HG02678 (cell line): ENCODE measurements at regions not wholly inside any gene's neighbourhood (a gene's known extent, or its start where the extent isn't known, plus 50 kb on each side); places are given as distances from the start of the nearest gene placed in this dataset.

Experiments
- ATAC-seq: cut with Tn5 transposase; IDR thresholded peaks from one replicate; pipeline ENCODE4 v1.9.1; 2021; ENCODE audit warnings: mild to moderate bottlenecking, moderate library complexity; ENCODE audit not compliant: unreplicated experiment

GRCh38 chr1:175829845-175830244 is 86.5 kb upstream of the TNR start:
- no peak for ATAC-seq

DNA sequence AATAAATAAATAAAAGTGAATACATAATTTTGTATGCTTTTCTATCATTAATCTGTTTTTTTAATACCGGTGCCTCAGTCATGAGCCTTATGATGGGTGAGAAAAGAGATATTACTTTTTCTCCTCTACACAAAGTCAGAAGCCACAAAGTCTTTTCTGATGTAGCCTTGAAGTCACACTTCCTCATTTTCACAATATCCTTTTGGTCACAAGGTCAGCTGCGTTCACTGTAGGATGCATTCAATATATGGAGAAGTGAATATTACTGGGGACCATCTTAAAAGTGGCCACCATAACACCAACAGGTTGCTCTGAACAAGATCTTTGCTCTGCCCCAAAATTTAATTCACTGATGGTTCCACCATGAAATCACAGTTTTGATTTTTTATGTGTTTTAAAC is 83.3 kb upstream of the TNR start:
- ATAC-seq, result no peak

DNA sequence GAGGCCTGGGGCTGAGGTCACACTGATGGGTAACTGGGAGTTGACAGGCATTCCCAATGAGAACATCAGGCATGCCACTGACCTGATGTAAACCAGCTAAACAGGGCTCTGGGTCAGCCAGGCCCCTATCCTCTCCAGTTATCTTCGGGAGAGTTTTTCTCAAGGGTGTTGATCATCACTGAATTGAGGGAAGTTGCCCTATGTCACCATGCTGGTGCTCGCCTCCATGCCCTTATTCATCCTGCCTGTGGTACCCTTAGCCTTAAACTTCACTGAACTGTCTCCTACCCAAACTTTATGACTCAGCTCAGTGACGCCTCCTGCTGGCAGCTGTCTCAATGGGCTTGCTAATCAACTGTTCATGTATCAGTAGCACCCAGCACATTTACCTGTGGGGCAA is 80.7 kb upstream of the TNR start:
- ATAC-seq, result no peak

GRCh38 chr1:175823406-175823805 is 80.0 kb upstream of the TNR start:
- ATAC-seq, result no peak

DNA sequence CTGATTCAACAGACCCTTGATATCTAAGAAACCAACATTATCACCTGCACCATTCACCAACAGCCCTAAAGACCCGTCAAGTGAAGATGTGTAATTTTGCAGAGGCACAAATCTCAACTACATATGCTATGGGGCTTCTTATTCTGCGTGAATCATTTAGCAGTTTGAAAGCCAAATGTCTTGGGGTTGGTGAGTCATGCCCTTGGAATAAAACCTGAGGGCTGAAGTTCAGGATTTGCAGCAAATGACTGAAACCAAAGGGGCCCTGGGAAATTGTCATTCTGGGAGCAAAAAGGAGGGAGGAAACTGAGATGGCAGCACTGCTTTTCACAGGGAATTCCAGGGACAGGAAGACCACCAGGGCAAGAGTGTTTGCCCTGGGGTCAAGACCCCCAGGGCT is 79.2 kb upstream of the TNR start:
- ATAC-seq, result no peak

GRCh38 chr1:175820456-175821025 is 77.1 kb upstream of the TNR start:
- no peak for ATAC-seq

DNA sequence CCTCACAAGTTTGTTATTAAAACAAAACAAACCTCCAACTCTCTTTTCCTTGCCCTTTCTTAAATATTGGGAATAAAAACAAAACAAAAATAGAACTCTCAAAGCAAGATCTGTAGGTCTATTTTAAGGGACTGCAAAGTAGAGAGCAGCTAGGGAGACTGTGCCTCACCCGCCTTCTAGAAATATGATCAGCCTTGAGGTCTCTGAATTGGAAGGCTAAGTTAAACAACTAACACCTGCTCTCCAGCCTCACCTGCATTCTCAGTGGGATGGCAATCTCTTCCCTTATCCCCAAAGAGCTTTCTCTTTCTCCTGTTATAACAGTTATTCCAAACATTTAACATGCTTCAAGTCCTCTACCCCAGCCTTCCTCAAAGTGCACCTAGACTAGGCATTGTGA is 75.5 kb upstream of the TNR start:
- ATAC-seq, result no peak

- no peak for ATAC-seq
Measured at GRCh38 chr1:175817445-175817844, 74.0 kb upstream of the TNR start.

DNA sequence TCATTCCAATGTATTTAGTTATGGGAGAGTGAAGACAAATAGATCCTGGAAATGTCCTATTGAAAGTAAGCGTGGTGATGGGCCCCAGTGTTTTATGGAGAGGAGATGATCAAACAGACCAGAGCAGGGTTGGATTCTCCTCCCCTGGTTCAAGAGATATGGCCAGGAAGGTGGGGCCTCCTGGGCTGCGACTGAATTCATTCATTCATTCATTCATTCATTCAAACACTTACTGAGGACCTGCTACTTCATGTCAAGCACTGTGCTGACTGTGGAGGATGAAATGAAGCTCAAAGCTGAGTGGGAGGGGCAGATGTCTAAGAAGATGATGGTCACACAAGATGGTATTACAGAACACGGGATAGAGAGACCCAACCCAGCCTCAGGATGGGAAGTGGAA is 71.5 kb upstream of the TNR start:
- no peak for ATAC-seq

DNA sequence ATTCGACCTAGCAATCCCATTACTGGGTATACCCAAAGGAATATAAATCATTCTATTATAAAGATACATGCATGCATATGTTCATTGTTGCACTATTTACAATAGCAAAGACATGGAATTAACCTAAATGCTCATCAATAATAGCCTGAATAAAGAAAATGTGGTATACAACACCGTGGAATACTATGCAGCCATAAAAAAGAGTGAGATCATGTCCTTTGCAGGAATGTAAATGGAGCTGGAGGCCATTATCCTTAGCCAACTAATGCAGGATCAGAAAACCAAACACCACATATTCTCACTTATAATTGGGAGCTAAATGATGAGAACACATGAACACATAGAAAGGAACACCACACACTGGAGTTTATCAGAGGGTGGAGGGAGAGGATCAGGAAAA is 69.5 kb upstream of the TNR start:
- no peak for ATAC-seq

DNA sequence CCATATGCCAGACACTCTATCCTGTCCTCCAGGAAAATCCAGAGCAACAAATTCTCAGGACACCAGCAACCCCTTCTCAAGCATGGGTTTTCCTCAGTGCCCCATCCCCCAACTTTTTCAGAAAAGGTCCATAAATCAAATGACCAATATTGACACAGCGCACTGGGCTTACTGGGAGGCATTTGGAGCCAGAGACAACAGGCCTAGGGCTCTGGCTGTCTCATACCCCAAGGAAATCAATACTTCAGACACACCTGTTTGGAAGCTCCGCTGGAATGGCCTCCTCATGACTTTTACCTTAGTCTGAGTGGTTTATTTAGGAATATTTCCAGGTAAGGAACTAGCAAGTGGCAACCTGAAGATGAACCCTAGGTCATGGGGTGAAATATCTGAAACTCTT is 66.9 kb upstream of the TNR start:
- ATAC-seq, result no peak

DNA sequence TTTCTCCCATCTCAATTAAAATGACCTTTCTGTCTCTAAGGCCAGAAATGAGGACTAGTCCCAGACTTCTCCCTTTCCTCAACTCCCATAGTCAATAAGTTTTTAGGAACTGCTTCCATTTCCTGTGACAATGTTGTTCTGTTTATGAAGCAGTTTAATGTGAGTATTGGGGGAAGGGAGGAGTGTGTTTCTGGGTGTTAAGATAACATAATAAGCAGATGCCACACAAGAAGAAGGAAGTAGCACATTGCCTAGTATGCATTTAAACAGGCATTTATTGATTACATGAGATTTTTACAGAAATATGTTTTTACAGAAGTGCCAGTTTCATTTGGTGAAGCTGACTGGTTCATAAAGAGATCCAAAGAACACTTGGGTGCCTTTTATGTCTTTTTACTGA is 65.6 kb upstream of the TNR start:
- ATAC-seq, result no peak

GRCh38 chr1:175808573-175808972 is 65.2 kb upstream of the TNR start:
- ATAC-seq, result no peak

DNA sequence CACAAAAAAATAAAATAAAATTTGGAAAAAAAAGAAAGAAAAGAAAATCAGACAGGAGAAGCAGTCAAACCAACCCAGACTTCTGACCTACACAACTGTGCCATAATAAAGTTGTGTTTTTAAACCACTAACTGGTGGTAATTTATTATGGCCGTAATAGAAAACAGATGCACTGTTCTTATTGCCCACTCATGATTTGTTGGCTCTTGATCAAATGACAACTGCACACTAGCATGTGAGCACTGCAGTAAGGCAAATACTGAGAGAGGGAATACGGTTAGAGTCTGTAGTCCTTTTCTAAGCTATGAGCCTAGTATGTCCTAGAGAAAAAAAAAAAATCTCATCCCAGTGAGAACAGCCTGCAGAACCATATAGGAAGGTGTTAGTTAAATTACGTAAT is 61.2 kb upstream of the TNR start:
- ATAC-seq, result no peak

DNA sequence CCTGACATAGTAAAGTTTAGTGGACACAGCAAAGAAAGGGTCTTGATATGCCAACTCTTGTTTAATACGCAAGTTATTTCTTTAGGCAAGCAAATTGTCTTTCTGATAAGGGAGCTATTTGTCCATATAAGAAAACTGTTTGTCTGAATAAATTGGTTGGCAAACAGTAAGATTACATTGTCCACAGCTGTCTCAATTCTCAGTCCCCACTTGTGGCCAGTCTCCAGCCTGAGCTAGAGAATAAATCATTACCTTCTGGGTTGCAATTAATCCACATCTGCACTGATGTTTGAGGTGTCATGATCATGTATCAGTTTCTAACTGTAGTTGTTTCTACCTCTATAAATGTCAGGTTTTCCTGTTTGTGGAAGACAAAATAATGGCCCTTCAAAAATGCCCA is 60.0 kb upstream of the TNR start:
- ATAC-seq, result no peak

- ATAC-seq, result no peak
Measured at GRCh38 chr1:175802407-175803123, 59.2 kb upstream of the TNR start.

- no peak for ATAC-seq
Measured at GRCh38 chr1:175801979-175802378, 58.6 kb upstream of the TNR start.

GRCh38 chr1:175797576-175797975 is 54.2 kb upstream of the TNR start:
- ATAC-seq, result no peak

DNA sequence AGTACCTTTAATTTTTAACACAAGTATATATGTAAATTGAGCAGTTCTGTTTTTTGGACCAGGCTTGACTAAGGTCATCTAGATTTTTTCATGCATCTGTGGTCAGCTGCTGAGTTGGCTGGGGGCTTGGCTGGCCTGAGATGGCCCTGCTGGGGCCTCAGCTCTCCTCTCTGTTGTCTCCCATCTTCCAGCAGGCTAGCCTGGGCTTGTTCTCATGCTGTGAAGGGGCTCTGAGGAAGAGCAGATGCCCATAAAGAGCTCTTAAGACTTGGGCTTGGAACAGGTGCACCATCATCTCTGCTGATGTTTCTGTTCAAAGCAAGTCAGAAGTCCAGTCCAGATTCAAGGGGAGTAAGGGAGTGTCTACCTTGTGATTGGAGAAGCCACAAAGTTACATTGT is 51.2 kb upstream of the TNR start:
- no peak for ATAC-seq

DNA sequence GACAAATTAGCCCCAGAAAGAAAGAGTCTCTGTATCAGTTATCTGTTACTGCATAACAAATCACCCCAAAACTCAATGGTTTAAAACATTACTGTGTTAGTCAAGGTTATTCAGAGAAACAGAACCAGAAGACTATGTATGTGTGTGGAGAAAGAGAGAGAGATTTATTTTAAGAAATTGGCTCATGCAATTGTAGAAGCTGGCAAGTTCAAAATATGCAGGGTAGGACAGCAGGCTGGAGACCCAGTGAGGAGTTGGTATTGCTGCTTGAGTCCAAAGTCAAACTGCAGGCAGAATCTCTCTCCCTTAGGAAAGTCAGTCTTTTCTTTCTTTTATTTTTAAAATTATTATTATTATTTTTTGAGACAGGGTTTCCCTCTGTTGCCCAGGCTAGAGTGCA is 50.2 kb upstream of the TNR start:
- ATAC-seq, result no peak
